ENCODE measurements at regions not wholly inside any gene's neighbourhood (a gene's known extent, or its start where the extent isn't known, plus 50 kb on each side); places are given as distances from the start of the nearest gene placed in this dataset.

GRCh38 chr12:87794854-87795253 is 234.3 kb downstream of the C12orf50 start:
- in situ Hi-C loops (cut with HindIII; ENCODE audit: low sequenced_read_pairs): no loop called here

- in situ Hi-C loops (cut with HindIII; ENCODE audit: low sequenced_read_pairs): no loop called here
Measured at GRCh38 chr12:87793131-87793530, 236.1 kb downstream of the C12orf50 start.

GRCh38 chr12:87784350-87784749 is 244.9 kb downstream of the C12orf50 start:
- in situ Hi-C loops (cut with HindIII; ENCODE audit: low sequenced_read_pairs): no loop called here

- in situ Hi-C loops (cut with HindIII; ENCODE audit: low sequenced_read_pairs): no loop called here
Measured at GRCh38 chr12:87783467-87783866, 245.7 kb downstream of the C12orf50 start.

- in situ Hi-C loops (cut with HindIII; ENCODE audit: low sequenced_read_pairs): no loop called here
Measured at GRCh38 chr12:87782838-87783237, 246.4 kb downstream of the C12orf50 start.

- in situ Hi-C loops (cut with HindIII; ENCODE audit: low sequenced_read_pairs): no loop called here
Measured at GRCh38 chr12:87779858-87780498, 249.2 kb downstream of the C12orf50 start.

- in situ Hi-C loops (cut with HindIII; ENCODE audit: low sequenced_read_pairs): no loop called here
Measured at GRCh38 chr12:87779016-87779415, 250.2 kb downstream of the C12orf50 start.

- in situ Hi-C loops (cut with HindIII; ENCODE audit: low sequenced_read_pairs): no loop called here
Measured at GRCh38 chr12:87778065-87778464, 251.1 kb downstream of the C12orf50 start.

- in situ Hi-C loops (cut with HindIII; ENCODE audit: low sequenced_read_pairs): no loop called here
Measured at GRCh38 chr12:87775784-87776183, 253.4 kb downstream of the C12orf50 start.

GRCh38 chr12:87775051-87775450 is 254.2 kb downstream of the C12orf50 start:
- in situ Hi-C loops (cut with HindIII; ENCODE audit: low sequenced_read_pairs): no loop called here

- in situ Hi-C loops (cut with HindIII; ENCODE audit: low sequenced_read_pairs): no loop called here
Measured at GRCh38 chr12:87772401-87772800, 256.8 kb downstream of the C12orf50 start.

GRCh38 chr12:87768501-87769287 is 260.5 kb downstream of the C12orf50 start:
- in situ Hi-C loops (cut with HindIII; ENCODE audit: low sequenced_read_pairs): no loop called here

- in situ Hi-C loops (cut with HindIII; ENCODE audit: low sequenced_read_pairs): no loop called here
Measured at GRCh38 chr12:87766044-87766443, 263.2 kb downstream of the C12orf50 start.

GRCh38 chr12:87760943-87761342 is 268.3 kb downstream of the C12orf50 start:
- in situ Hi-C loops (cut with HindIII; ENCODE audit: low sequenced_read_pairs): no loop called here

GRCh38 chr12:87758271-87758670 is 270.9 kb downstream of the C12orf50 start:
- in situ Hi-C loops (cut with HindIII; ENCODE audit: low sequenced_read_pairs): no loop called here

- in situ Hi-C loops (cut with HindIII; ENCODE audit: low sequenced_read_pairs): no loop called here
Measured at GRCh38 chr12:87756721-87757120, 272.5 kb downstream of the C12orf50 start.

GRCh38 chr12:87756111-87756510 is 273.1 kb downstream of the C12orf50 start:
- in situ Hi-C loops (cut with HindIII; ENCODE audit: low sequenced_read_pairs): no loop called here

GRCh38 chr12:87728931-87729593 is 300.1 kb downstream of the C12orf50 start:
- in situ Hi-C loops (cut with HindIII; ENCODE audit: low sequenced_read_pairs): no loop called here

- in situ Hi-C loops (cut with HindIII; ENCODE audit: low sequenced_read_pairs): no loop called here
Measured at GRCh38 chr12:87720967-87721366, 308.2 kb downstream of the C12orf50 start.

- in situ Hi-C loops (cut with HindIII; ENCODE audit: low sequenced_read_pairs): no loop called here
Measured at GRCh38 chr12:87704374-87704773, 324.8 kb downstream of the C12orf50 start.

- in situ Hi-C loops (cut with HindIII; ENCODE audit: low sequenced_read_pairs): no loop called here
Measured at GRCh38 chr12:87690236-87690810, 338.9 kb downstream of the C12orf50 start.

- in situ Hi-C loops (cut with HindIII; ENCODE audit: low sequenced_read_pairs): no loop called here
Measured at GRCh38 chr12:87689196-87689595, 340.0 kb downstream of the C12orf50 start.
